SK-N-DZ (cell line): ENCODE measurements at regions not wholly inside any gene's neighbourhood (a gene's known extent, or its start where the extent isn't known, plus 50 kb on each side); places are given as distances from the start of the nearest gene placed in this dataset.

ENCODE experiments used
- small RNA-seq, 2 experiments: library from RNA; depleted of rRNA; stranded (forward); fragments of <200 nt; gene quantifications; one replicate each; pipeline ENCODE3, GENCODE V24; 2014

Small RNA genes lying in the stretch of these regions (small RNA-seq; reads per million reads assigned to genes)
- gene MIR6130 (0 reads per million in 2 experiments), gene RNU4-45P (0.03 to 0.44 reads per million in 2 experiments)
